ENCODE measurements at regions not wholly inside any gene's neighbourhood (a gene's known extent, or its start where the extent isn't known, plus 50 kb on each side); places are given as distances from the start of the nearest gene placed in this dataset.

DNA sequence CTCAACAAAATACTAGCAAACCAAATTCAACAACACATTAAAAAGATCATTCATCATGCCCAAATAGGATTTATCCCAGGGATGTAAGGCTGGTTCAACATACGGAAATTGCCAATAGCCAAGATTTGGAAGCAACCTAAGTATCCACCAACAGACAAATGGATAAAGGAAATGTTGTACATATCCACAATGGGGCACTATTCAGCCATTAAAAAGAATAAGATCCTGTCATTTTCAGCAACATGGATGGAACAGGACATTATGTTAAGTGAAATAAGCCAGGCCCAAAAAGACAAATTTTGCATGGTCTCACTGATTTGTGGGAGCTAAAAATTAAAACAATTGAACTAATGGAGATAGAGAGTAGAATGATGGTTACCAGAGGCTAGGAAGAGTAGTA, 82.0 kb upstream of the FAM241A start:
- Histone ChIP-seq H3K4me3 (no peak overlapping the region), H3K9ac (ENCODE audit: control insufficient read depth, insufficient read depth, low read length) (no peak overlapping the region), H3K27ac (ENCODE audit: control insufficient read depth, insufficient read depth) (no peak overlapping the region), H3K9me3 (replicated peaks; ENCODE audit: control insufficient read depth, insufficient read depth, low read length) (no peaks in the 10 kb centered on the region), H3K4me1 (ENCODE audit: control insufficient read depth, insufficient read depth, low read length) (no peaks in the 10 kb centered on the region), H3K79me2 (ENCODE audit: control insufficient read depth, insufficient read depth, low read length) (no peaks in the 10 kb centered on the region), H4K20me1 (ENCODE audit: control insufficient read depth, insufficient read depth) (no peaks in the 10 kb centered on the region), H3K27me3 (replicated peaks in 1 of 2; ENCODE audit: control insufficient read depth in 2 of 2, insufficient read depth in 2 of 2, low read length in 1 of 2) (no peaks in the 10 kb centered on the region), H3K4me2 (ENCODE audit: control insufficient read depth, insufficient read depth) (no peak overlapping the region), H3K36me3 (ENCODE audit: control insufficient read depth in 2 of 2, insufficient read depth in 2 of 2, low read length in 1 of 2) (no peaks in the 10 kb centered on the region), H2AFZ (ENCODE audit: control insufficient read depth, low read depth, low read length) (no peak overlapping the region)
- CTCF ChIA-PET, result interaction anchor here (1.0 to 1.7 kb wide), 2 partner anchors 119 to 476 kb away, joined by 3 to 4 read pairs; no protein-coding TSS in a partner anchor
- no peak for ATAC-seq
- in situ Hi-C loops (cut with MboI), result no loop called here
- no TSS peak for BruUV-seq (replicated peaks)
- RAD21 ChIA-PET (ENCODE audit: unreplicated experiment), result no interaction called here
- 100% methylated on average over 1 of the region's 1 CpG for WGBS (ENCODE audit: insufficient coverage, insufficient replicate concordance, low lambda C conversion rate, missing lambda C conversion rate)
- TF ChIP-seq ZBED1 (IDR thresholded peaks at IDR 0.05; ENCODE audit: borderline replicate concordance), result no peak
- TF ChIP-seq SIX5 (IDR thresholded peaks at IDR 0.05; ENCODE audit: low read depth, low read length, severe bottlenecking), result no peak
- TF ChIP-seq ETV6 (conservative IDR thresholded peaks at IDR 0.05 in 1 of 2, IDR thresholded peaks at IDR 0.05 in 1 of 2; ENCODE audit: borderline replicate concordance in 1 of 2, low read depth in 1 of 2), result no peak
- TF ChIP-seq SP1 (IDR thresholded peaks at IDR 0.05; ENCODE audit: low read depth, low read length), result no peak
- TF ChIP-seq BACH1 (IDR thresholded peaks at IDR 0.05; ENCODE audit: borderline replicate concordance), result no peak
- no peak for TF ChIP-seq MTA3 (IDR thresholded peaks at IDR 0.05; ENCODE audit: borderline replicate concordance, low read length)
- TF ChIP-seq, protein P1, sequence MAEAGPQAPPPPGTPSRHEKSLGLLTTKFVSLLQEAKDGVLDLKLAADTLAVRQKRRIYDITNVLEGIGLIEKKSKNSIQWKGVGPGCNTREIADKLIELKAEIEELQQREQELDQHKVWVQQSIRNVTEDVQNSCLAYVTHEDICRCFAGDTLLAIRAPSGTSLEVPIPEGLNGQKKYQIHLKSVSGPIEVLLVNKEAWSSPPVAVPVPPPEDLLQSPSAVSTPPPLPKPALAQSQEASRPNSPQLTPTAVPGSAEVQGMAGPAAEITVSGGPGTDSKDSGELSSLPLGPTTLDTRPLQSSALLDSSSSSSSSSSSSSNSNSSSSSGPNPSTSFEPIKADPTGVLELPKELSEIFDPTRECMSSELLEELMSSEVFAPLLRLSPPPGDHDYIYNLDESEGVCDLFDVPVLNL (IDR thresholded peaks at IDR 0.05; ENCODE audit: low read depth, low read length), result no peak
- no peak for TF ChIP-seq PAX5 (IDR thresholded peaks at IDR 0.05; ENCODE audit: borderline replicate concordance, low read depth, low read length)
- no peak for TF ChIP-seq RELB (IDR thresholded peaks at IDR 0.05; ENCODE audit: low read depth)
- TF ChIP-seq TCF12 (IDR thresholded peaks at IDR 0.05; ENCODE audit: low read depth, low read length), result no peak
- no peak for FAIRE-seq
- SMC1A ChIA-PET (ENCODE audit: uncharacterized antibody, unreplicated experiment), result interaction anchor here (1.0 to 1.5 kb wide), 2 partner anchors 13 to 32 kb away, joined by 4 read pairs; no protein-coding TSS in a partner anchor
- DNase-seq (ENCODE audit: low read depth, low spot score), result no peak
- intact Hi-C loops (cut with micrococcal nuclease; ENCODE audit: unreplicated experiment), result no loop called here
- POLR2A ChIA-PET, result no interaction called here
